SK-N-SH treated with all-trans-retinoic acid at 6 μM for 48 hours (cell line): ENCODE measurements at regions not wholly inside any gene's neighbourhood (a gene's known extent, or its start where the extent isn't known, plus 50 kb on each side); places are given as distances from the start of the nearest gene placed in this dataset.

Experiments
- ARNTL ChIP-seq: fragments of 450-650 bp; formaldehyde crosslinking; IDR thresholded peaks from 2 replicates; pipeline ENCODE4 v1.5.0; 2020; ENCODE audit warnings: low read depth, mild to moderate bottlenecking, moderate library complexity, borderline replicate concordance
- BACH2 ChIP-seq: fragments of 250-450 bp; sonication (Bioruptor Pico); IDR thresholded peaks from 2 replicates; pipeline ENCODE4 v1.9.0; 2021; ENCODE audit warnings: mild to moderate bottlenecking, borderline replicate concordance
- PATZ1 ChIP-seq: fragments of 250-450 bp; sonication (Bioruptor Pico); IDR thresholded peaks from 2 replicates; pipeline ENCODE4 v1.8.0; 2020; ENCODE audit warnings: mild to moderate bottlenecking, moderate library complexity, borderline replicate concordance
- POU6F1 ChIP-seq: fragments of 250-450 bp; sonication (Bioruptor Pico); IDR thresholded peaks from 2 replicates; pipeline ENCODE4 v1.8.0; 2021; ENCODE audit warnings: low read depth, mild to moderate bottlenecking, moderate library complexity, borderline replicate concordance
- ZFP3 ChIP-seq: fragments of 250-450 bp; sonication (Bioruptor Pico); IDR thresholded peaks from 2 replicates; pipeline ENCODE4 v1.5.0; 2020; ENCODE audit warnings: mild to moderate bottlenecking, moderate library complexity

- TF ChIP-seq POU6F1 (CRISPR knock-in tag) (no peak), PATZ1 (no peak), ZFP3 (CRISPR knock-in tag) (no peak), BACH2 (no peak), ARNTL (no peak)
Observed at GRCh38 chr10:6365384-6365783, 162.7 kb downstream of the PFKFB3 start.
